ENCODE measurements at regions not wholly inside any gene's neighbourhood (a gene's known extent, or its start where the extent isn't known, plus 50 kb on each side); places are given as distances from the start of the nearest gene placed in this dataset.
"Not testable (repeated sequence)": the region's sequence is repeated elsewhere in the genome, so short reads cannot be mapped to it uniquely, and the experiment has no call there.

- DNase-seq (ENCODE audit: low spot score in 2 of 2): no peak
- no peaks in the 10 kb centered on the region for H3K4me1 ChIP-seq
- peaks cover 71% of the 10 kb centered on the region for H3K9me3 ChIP-seq
- no peaks in the 10 kb centered on the region for H3K36me3 ChIP-seq
- WGBS: 84% methylated on average over 16 of the region's 16 CpGs
- H3K27me3 ChIP-seq: no peaks in the 10 kb centered on the region
- no peak overlapping the region for H3K27ac ChIP-seq
- no peak overlapping the region for H3K4me3 ChIP-seq
- TF ChIP-seq POLR2A (IDR thresholded peaks at IDR 0.05) (no peak), EP300 (IDR thresholded peaks at IDR 0.05) (no peak), CTCF (IDR thresholded peaks at IDR 0.05) (no peak), POLR2AphosphoS5 (IDR thresholded peaks at IDR 0.05) (no peak)
These were observed 1093.5 kb downstream of the RPIA start for GRCh38 chr2:89784960-89785359.

DNA sequence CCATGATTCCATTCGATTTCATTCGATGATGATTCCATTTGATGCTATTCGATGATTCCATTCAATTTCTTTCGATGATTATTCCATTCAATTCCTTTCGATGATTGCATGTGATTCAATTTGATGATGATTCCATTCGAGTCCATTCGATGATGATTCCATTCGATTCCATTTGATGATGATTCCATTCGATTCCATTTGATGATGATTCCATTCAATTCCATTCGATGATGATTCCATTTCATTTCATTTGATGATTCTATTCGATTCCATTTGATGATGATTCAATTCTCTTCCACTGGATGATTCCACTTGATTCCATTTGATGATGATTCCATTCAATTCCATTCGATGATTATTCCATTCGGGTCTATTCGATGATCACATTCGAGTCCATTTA, 1094.1 kb downstream of the RPIA start:
- H3K36me3 ChIP-seq; H3K4me3 ChIP-seq; H3K4me1 ChIP-seq; H3K27me3 ChIP-seq; H3K27ac ChIP-seq; DNase-seq (ENCODE audit: low spot score in 2 of 2): not testable (repeated sequence)
- H3K9me3 ChIP-seq: peaks cover 70% of the 10 kb centered on the region
- 85% methylated on average over 15 of the region's 15 CpGs for WGBS

GRCh38 chr2:89786642-89787041, 1095.2 kb downstream of the RPIA start:
- not testable (repeated sequence) for H3K4me1 ChIP-seq; H3K27me3 ChIP-seq; DNase-seq (ENCODE audit: low spot score in 2 of 2); H3K36me3 ChIP-seq; H3K4me3 ChIP-seq; H3K27ac ChIP-seq
- peaks cover 60% of the 10 kb centered on the region for H3K9me3 ChIP-seq
- WGBS: 75% methylated on average over 16 of the region's 16 CpGs

GRCh38 chr2:89795530-89795929, 1104.1 kb downstream of the RPIA start:
- not testable (repeated sequence) for H3K4me3 ChIP-seq; H3K27ac ChIP-seq; H3K4me1 ChIP-seq; H3K27me3 ChIP-seq; H3K36me3 ChIP-seq; DNase-seq (ENCODE audit: low spot score in 2 of 2)
- H3K9me3 ChIP-seq: peaks cover 62% of the 10 kb centered on the region
- 87% methylated on average over 17 of the region's 17 CpGs for WGBS

GRCh38 chr2:89797320-89798038, 1106.0 kb downstream of the RPIA start:
- TF ChIP-seq CTCF (IDR thresholded peaks at IDR 0.05) (no peak), POLR2AphosphoS5 (IDR thresholded peaks at IDR 0.05) (no peak), EP300 (IDR thresholded peaks at IDR 0.05) (no peak), POLR2A (IDR thresholded peaks at IDR 0.05) (no peak)
- H3K4me3 ChIP-seq: no peak overlapping the region
- H3K36me3 ChIP-seq: no peaks in the 10 kb centered on the region
- H3K4me1 ChIP-seq: no peaks in the 10 kb centered on the region
- 81% methylated on average over 15 of the region's 15 CpGs for WGBS
- no peak overlapping the region for H3K27ac ChIP-seq
- peaks cover 74% of the 10 kb centered on the region for H3K9me3 ChIP-seq
- H3K27me3 ChIP-seq: no peaks in the 10 kb centered on the region
- DNase-seq (ENCODE audit: low spot score in 2 of 2): no peak

GRCh38 chr2:89801207-89801606, 1109.7 kb downstream of the RPIA start:
- 78% methylated on average over 18 of the region's 18 CpGs for WGBS
- not testable (repeated sequence) for H3K36me3 ChIP-seq; H3K27me3 ChIP-seq; DNase-seq (ENCODE audit: low spot score in 2 of 2); H3K4me3 ChIP-seq; H3K27ac ChIP-seq; H3K4me1 ChIP-seq
- peaks cover 78% of the 10 kb centered on the region for H3K9me3 ChIP-seq

- not testable (repeated sequence) for H3K27ac ChIP-seq
- 82% methylated on average over 14 of the region's 14 CpGs for WGBS
- peaks cover 71% of the 10 kb centered on the region for H3K9me3 ChIP-seq
These were observed 1114.9 kb downstream of the RPIA start for GRCh38 chr2:89806363-89806762.

GRCh38 chr2:89811295-89811694, 1119.8 kb downstream of the RPIA start:
- TF ChIP-seq POLR2AphosphoS5 (IDR thresholded peaks at IDR 0.05) (no peak), CTCF (IDR thresholded peaks at IDR 0.05) (no peak), POLR2A (IDR thresholded peaks at IDR 0.05) (no peak), EP300 (IDR thresholded peaks at IDR 0.05) (no peak)
- Histone ChIP-seq H3K27me3 (no peaks in the 10 kb centered on the region), H3K27ac (no peak overlapping the region), H3K4me1 (no peaks in the 10 kb centered on the region), H3K4me3 (no peak overlapping the region), H3K36me3 (no peaks in the 10 kb centered on the region), H3K9me3 (peaks cover 62% of the 10 kb centered on the region)
- DNase-seq (ENCODE audit: low spot score in 2 of 2): no peak
- WGBS: 78% methylated on average over 11 of the region's 11 CpGs

More at GRCh38 chr2:89806363-89806762, 1114.9 kb downstream of the RPIA start:
- H3K4me3 ChIP-seq; H3K36me3 ChIP-seq; H3K4me1 ChIP-seq; DNase-seq (ENCODE audit: low spot score in 2 of 2); H3K27me3 ChIP-seq: not testable (repeated sequence)

DNA sequence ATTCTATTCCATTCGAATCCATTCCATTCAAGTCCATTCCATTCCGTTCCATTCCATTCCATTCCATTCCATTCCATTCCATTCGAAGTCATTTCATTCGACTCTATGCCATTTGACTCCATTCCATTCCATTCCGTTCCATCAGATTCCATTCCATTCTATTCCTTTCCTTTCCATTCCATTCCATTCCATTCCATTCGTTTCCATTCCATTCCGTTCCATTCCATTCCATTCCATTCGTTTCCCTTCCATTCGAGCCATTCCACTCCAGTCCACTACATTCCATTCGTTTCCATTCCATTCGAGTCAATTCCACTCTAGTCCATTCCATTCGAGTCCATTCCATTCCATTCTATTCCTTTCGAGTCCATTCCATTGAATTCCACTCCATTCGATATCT, 1120.4 kb downstream of the RPIA start:
- not testable (repeated sequence) for H3K36me3 ChIP-seq; H3K4me3 ChIP-seq; H3K27me3 ChIP-seq; H3K4me1 ChIP-seq; DNase-seq (ENCODE audit: low spot score in 2 of 2); H3K27ac ChIP-seq
- 80% methylated on average over 14 of the region's 14 CpGs for WGBS
- H3K9me3 ChIP-seq: peaks cover 58% of the 10 kb centered on the region

- H3K4me3 ChIP-seq; H3K27ac ChIP-seq; H3K27me3 ChIP-seq; DNase-seq (ENCODE audit: low spot score in 2 of 2); H3K36me3 ChIP-seq; H3K4me1 ChIP-seq: not testable (repeated sequence)
- 89% methylated on average over 16 of the region's 16 CpGs for WGBS
- H3K9me3 ChIP-seq: peaks cover 68% of the 10 kb centered on the region
These were observed 1122.9 kb downstream of the RPIA start for GRCh38 chr2:89814359-89814758.

All from suprapubic skin (tissue), 4 donors.